Osteoblast (primary cell): ENCODE measurements at regions not wholly inside any gene's neighbourhood (a gene's known extent, or its start where the extent isn't known, plus 50 kb on each side); places are given as distances from the start of the nearest gene placed in this dataset.
A peak's percentile ranks its signal among the peaks of the same experiment; 100 is the strongest.

ENCODE experiments used
- DNase-seq: peaks from one replicate; pipeline ENCODE4 v3.0.0; 2011; ENCODE audit warnings: low spot score, mixed read lengths; ENCODE audit not compliant: insufficient read length; ENCODE audit errors: missing footprints
- H2AFZ ChIP-seq: 2 replicates; pipeline ENCODE4 v1.6.0; 2011; ENCODE audit warnings: mild to moderate bottlenecking, low read length
- H3K27ac ChIP-seq: 2 replicates; pipeline ENCODE4 v1.5.1; 2011; ENCODE audit warnings: mild to moderate bottlenecking, low read depth, low read length, moderate library complexity
- H3K27me3 ChIP-seq: 2 replicates; pipeline ENCODE4 v1.6.0; 2012; ENCODE audit warnings: mild to moderate bottlenecking, control low read depth, inconsistent platforms, low read length, moderate library complexity; ENCODE audit not compliant: insufficient read depth
- H3K36me3 ChIP-seq: 2 replicates; pipeline ENCODE4 v1.5.1; 2011; ENCODE audit warnings: mild to moderate bottlenecking, low read length, control low read depth, moderate library complexity; ENCODE audit not compliant: insufficient read depth
- H3K4me1 ChIP-seq: 2 replicates; pipeline ENCODE4 v1.5.1; 2011; ENCODE audit warnings: mild to moderate bottlenecking, low read length, control low read depth, moderate library complexity; ENCODE audit not compliant: insufficient read depth
- H3K4me2 ChIP-seq: 2 replicates; pipeline ENCODE4 v1.6.0; 2011; ENCODE audit warnings: mild to moderate bottlenecking, low read length; ENCODE audit not compliant: insufficient read depth
- H3K4me3 ChIP-seq: fragments of 200-600 bp; sonication (generic); 3 replicates; pipeline ENCODE4 v1.5.1; 2012; ENCODE audit warnings: mild to moderate bottlenecking, low read length, inconsistent platforms; ENCODE audit not compliant: insufficient read depth
- H3K79me2 ChIP-seq: 2 replicates; pipeline ENCODE4 v1.6.0; 2012; ENCODE audit warnings: mild to moderate bottlenecking, low read length, control low read depth, inconsistent platforms; ENCODE audit not compliant: insufficient read depth
- H3K9me3 ChIP-seq: 2 replicates; pipeline ENCODE4 v1.5.1; 2011; ENCODE audit warnings: low read depth, low read length, control low read depth
- H4K20me1 ChIP-seq: 2 replicates; pipeline ENCODE4 v1.6.0; 2012; ENCODE audit warnings: mild to moderate bottlenecking, low read length, control low read depth; ENCODE audit not compliant: insufficient read depth
- CTCF ChIP-seq: IDR thresholded peaks from 2 replicates; pipeline ENCODE4 v1.5.1; 2011; ENCODE audit warnings: mild to moderate bottlenecking, low read depth, low read length, moderate library complexity; ENCODE audit errors: extremely low read depth

DNA sequence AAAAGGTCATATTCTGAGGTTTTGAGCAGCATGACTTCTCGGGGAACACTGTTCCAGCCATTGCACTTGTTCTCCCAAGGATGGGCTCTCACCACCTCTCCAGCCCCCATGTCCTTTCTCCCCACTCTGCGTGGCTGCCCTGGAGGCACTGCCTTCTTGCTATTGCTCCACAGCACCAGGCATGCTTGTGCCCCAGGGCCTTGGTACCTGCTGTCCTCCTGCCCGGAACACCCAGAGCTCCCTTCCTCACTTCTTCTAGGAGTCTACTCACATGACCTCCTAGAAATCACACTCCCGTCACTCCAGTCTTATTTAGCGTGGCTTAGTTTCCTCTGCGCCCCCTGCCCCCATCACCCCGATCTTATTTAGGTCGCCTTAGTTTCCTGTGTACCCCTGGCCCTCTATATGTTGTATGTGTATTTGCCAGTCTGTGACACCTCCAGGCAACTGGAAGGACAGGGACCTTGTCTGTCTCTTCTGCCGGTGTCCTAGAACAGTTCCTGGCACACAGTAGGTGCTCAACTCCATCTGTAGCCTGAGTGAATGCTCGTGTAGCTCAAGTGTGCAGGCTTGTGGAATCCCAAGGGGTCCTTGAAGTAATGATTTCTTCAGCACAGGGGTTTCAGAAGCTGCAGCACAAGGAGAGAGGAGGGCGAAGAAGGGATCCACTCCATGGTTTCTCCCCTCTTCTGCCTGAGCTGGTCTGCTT, 208.6 kb upstream of the CIBAR2 start:
- no peak for DNase-seq
- Histone ChIP-seq H3K4me2 (peak overlapping the region; percentile 34), H3K79me2 (peaks cover 6% of the 10 kb centered on the region), H3K36me3 (no peaks in the 10 kb centered on the region), H3K4me1 (peaks cover 31% of the 10 kb centered on the region), H4K20me1 (peaks cover 19% of the 10 kb centered on the region), H3K9me3 (no peaks in the 10 kb centered on the region), H2AFZ (no peak overlapping the region), H3K4me3 (no peak overlapping the region), H3K27me3 (no peaks in the 10 kb centered on the region), H3K27ac (peak overlapping the region; percentile 59)
- TF ChIP-seq CTCF = no peak

- Histone ChIP-seq H2AFZ (no peak overlapping the region), H3K27ac (peak overlapping the region; percentile 59), H3K27me3 (no peaks in the 10 kb centered on the region), H3K4me2 (peak overlapping the region; percentile 34), H3K9me3 (no peaks in the 10 kb centered on the region), H4K20me1 (peaks cover 17% of the 10 kb centered on the region), H3K4me3 (no peak overlapping the region), H3K4me1 (peaks cover 31% of the 10 kb centered on the region), H3K36me3 (no peaks in the 10 kb centered on the region), H3K79me2 (peaks cover 8% of the 10 kb centered on the region)
- TF ChIP-seq CTCF = no peak
- DNase-seq = peak; percentile 98
Measured at GRCh38 chr16:85321509-85322271, 209.4 kb upstream of the CIBAR2 start.

- Histone ChIP-seq H3K9me3 (no peaks in the 10 kb centered on the region), H3K4me2 (peak overlapping the region; percentile 15), H3K27me3 (no peaks in the 10 kb centered on the region), H2AFZ (no peak overlapping the region), H4K20me1 (peaks cover 18% of the 10 kb centered on the region), H3K4me3 (no peak overlapping the region), H3K79me2 (peaks cover 8% of the 10 kb centered on the region), H3K27ac (peak overlapping the region; percentile 59), H3K4me1 (peaks cover 31% of the 10 kb centered on the region), H3K36me3 (no peaks in the 10 kb centered on the region)
- peak; percentile 44 for DNase-seq
- no peak for TF ChIP-seq CTCF
Measured at GRCh38 chr16:85323230-85323960, 211.1 kb upstream of the CIBAR2 start.

DNA sequence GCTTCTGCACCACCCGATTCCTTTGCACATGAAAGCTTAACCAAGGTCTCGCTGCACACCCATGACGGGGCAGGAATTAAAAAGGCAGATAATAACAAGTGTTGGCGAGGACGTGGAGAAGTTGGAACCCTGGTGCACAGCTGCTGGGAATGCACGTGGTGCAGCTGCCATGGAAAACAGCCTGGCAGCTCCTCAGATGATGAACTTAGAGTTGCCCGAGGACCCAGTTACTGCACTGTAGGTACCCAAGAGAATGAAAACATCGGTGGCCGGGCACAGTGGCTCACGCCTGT, 211.6 kb upstream of the CIBAR2 start:
- Histone ChIP-seq H3K27ac (no peak overlapping the region), H3K4me3 (no peak overlapping the region), H3K4me1 (peaks cover 35% of the 10 kb centered on the region), H3K79me2 (peaks cover 8% of the 10 kb centered on the region), H4K20me1 (peaks cover 16% of the 10 kb centered on the region), H3K36me3 (no peaks in the 10 kb centered on the region), H3K9me3 (no peaks in the 10 kb centered on the region), H2AFZ (no peak overlapping the region), H3K27me3 (no peaks in the 10 kb centered on the region), H3K4me2 (no peak overlapping the region)
- no peak for TF ChIP-seq CTCF
- no peak for DNase-seq
